Amygdala (tissue), 56 donors: ENCODE measurements at regions not wholly inside any gene's neighbourhood (a gene's known extent, or its start where the extent isn't known, plus 50 kb on each side); places are given as distances from the start of the nearest gene placed in this dataset.
"Not testable (repeated sequence)": the region's sequence is repeated elsewhere in the genome, so short reads cannot be mapped to it uniquely, and the experiment has no call there.

ENCODE experiments used
- DNase-seq, 56 donors: peaks; one replicate each; lab custom pipeline; 2025; lab: John Stamatoyannopoulos, UW

- DNase-seq = no peak
Measured at GRCh38 chr5:100693481-100693880, 158.3 kb downstream of the FAM174A start.

GRCh38 chr5:100694100-100694499 is 158.9 kb downstream of the FAM174A start:
- no peak for DNase-seq

- no peak for DNase-seq
Measured at GRCh38 chr5:100697970-100698369, 162.8 kb downstream of the FAM174A start.

- no peak for DNase-seq
Measured at GRCh38 chr5:100706776-100707175, 171.6 kb downstream of the FAM174A start.

- no peak for DNase-seq
Measured at GRCh38 chr5:100708645-100709171, 173.5 kb downstream of the FAM174A start.

GRCh38 chr5:100709771-100710170 is 174.6 kb downstream of the FAM174A start:
- DNase-seq = no peak

GRCh38 chr5:100714780-100715179 is 179.6 kb downstream of the FAM174A start:
- DNase-seq = not testable (repeated sequence)

- DNase-seq = no peak
Measured at GRCh38 chr5:100722657-100723056, 180.4 kb downstream of the ST8SIA4 start.

- no peak for DNase-seq
Measured at GRCh38 chr5:100723229-100723628, 179.9 kb downstream of the ST8SIA4 start.

- no peak for DNase-seq
Measured at GRCh38 chr5:100726116-100726515, 177.0 kb downstream of the ST8SIA4 start.

GRCh38 chr5:100731768-100732167 is 171.3 kb downstream of the ST8SIA4 start:
- no peak for DNase-seq

GRCh38 chr5:100746730-100747129 is 156.4 kb downstream of the ST8SIA4 start:
- DNase-seq = no peak

- DNase-seq = no peak
Measured at GRCh38 chr5:100749771-100750284, 153.3 kb downstream of the ST8SIA4 start.

- no peak for DNase-seq
Measured at GRCh38 chr5:100755435-100755834, 147.6 kb downstream of the ST8SIA4 start.
